K562 (cell line): ENCODE measurements at regions not wholly inside any gene's neighbourhood (a gene's known extent, or its start where the extent isn't known, plus 50 kb on each side); places are given as distances from the start of the nearest gene placed in this dataset.

ENCODE experiments used
- ATAC-seq: fragments of 200-7000 bp; cut with Tn5 transposase; 3 replicates; pipeline ENCODE4 v1.9.1; 2020; ENCODE audit warnings: moderate library complexity
- BruUV-seq: library from RNA; stranded (reverse); fragments of 400-500 nt; replicated peaks from 2 replicates; lab custom pipeline; 2021; lab: Mats Ljungman, UMichigan
- CTCF ChIA-PET: fragments of 300-600 bp; formaldehyde crosslinking; extraction: SDS; loops from one replicate; lab custom pipeline; 2021; ENCODE audit warnings: low intra/inter-chr PET ratio; lab: Yijun Ruan, JAX
- POLR2A ChIA-PET: fragments of 300-600, 350-650 bp; sonication (Branson Sonifier 250); formaldehyde crosslinking; extraction: SDS; loops from one replicate; lab custom pipeline; 2021; ENCODE audit warnings: antibody characterized with exemption, inconsistent platforms; lab: Yijun Ruan, JAX
- DNase-seq, 4 experiments: peaks; one replicate each; pipeline versions ENCODE4 v3.0.0 to v3.0.0-alpha.2; 2011 to 2018; ENCODE audit warnings: low spot score in 3 of 4, mixed read lengths in 3 of 4; ENCODE audit errors: extremely low read depth in 1 of 4
- FAIRE-seq: peaks from 2 replicates; lab custom pipeline; 2011; peaks lifted over from hg19 to GRCh38; lab: Jason Lieb, UNC
- H2AFZ ChIP-seq: 2 replicates; pipeline ENCODE4 v1.6.0; 2011; ENCODE audit warnings: low read depth, low read length, control low read depth, inconsistent platforms
- H3K27ac ChIP-seq: fragments of 200-600 bp; 3 replicates; pipeline ENCODE4 v1.8.0; 2011; ENCODE audit warnings: low read depth, mild to moderate bottlenecking, control low read depth, inconsistent platforms, low read length, moderate library complexity, mixed read lengths; ENCODE audit errors: extremely low read depth
- H3K27me3 ChIP-seq, 2 experiments: fragments of 300-600 bp in 1 of 2; 2 replicates in 1 of 2; 3 replicates in 1 of 2; pipeline versions ENCODE4 v1.6.0 to v1.8.0; 2011; ENCODE audit warnings: inconsistent platforms in 2 of 2, low read length in 2 of 2, mild to moderate bottlenecking in 1 of 2, mixed read lengths in 1 of 2, moderate library complexity in 1 of 2; ENCODE audit not compliant: control insufficient read depth in 2 of 2, insufficient read depth in 2 of 2
- H3K36me3 ChIP-seq: fragments of 300-600 bp; 3 replicates; pipeline ENCODE4 v1.8.0; 2011; ENCODE audit warnings: mild to moderate bottlenecking, low read length, inconsistent platforms; ENCODE audit not compliant: control insufficient read depth, insufficient read depth
- H3K4me1 ChIP-seq, 2 experiments: fragments of 200-600 bp in 1 of 2; replicated peaks in 1 of 2; 2 replicates in 1 of 2; 3 replicates in 1 of 2; pipeline versions ENCODE4 v1.5.1 to v1.8.0; 2011; ENCODE audit warnings: inconsistent platforms in 2 of 2, low read length in 2 of 2, mild to moderate bottlenecking in 1 of 2, mixed read lengths in 1 of 2, moderate library complexity in 1 of 2; ENCODE audit not compliant: control insufficient read depth in 2 of 2, insufficient read depth in 2 of 2
- H3K4me2 ChIP-seq: 2 replicates; pipeline ENCODE4 v1.6.1; 2011; ENCODE audit warnings: low read length, control low read depth, inconsistent platforms, mixed read lengths; ENCODE audit not compliant: insufficient read depth
- H3K4me3 ChIP-seq: fragments of 200-600 bp; sonication (generic), shearing (Covaris generic); 2 replicates; pipeline ENCODE4 v1.5.1; 2016; ENCODE audit warnings: control low read depth, inconsistent platforms
- H3K79me2 ChIP-seq: fragments of 200-600 bp; 3 replicates; pipeline ENCODE4 v1.8.0; 2011; ENCODE audit warnings: low read length, inconsistent platforms; ENCODE audit not compliant: control insufficient read depth, insufficient read depth
- H3K9ac ChIP-seq, 2 experiments: 2 replicates each; pipeline versions ENCODE4 v1.6.0 to v1.6.1; 2011; ENCODE audit warnings: low read depth in 2 of 2, low read length in 2 of 2, control low read depth in 1 of 2, inconsistent platforms in 1 of 2, mild to moderate bottlenecking in 1 of 2, mixed read lengths in 1 of 2; ENCODE audit not compliant: insufficient read depth in 1 of 2
- H3K9me1 ChIP-seq: one replicate; pipeline ENCODE4 v1.6.0; 2011; ENCODE audit warnings: inconsistent platforms, mild to moderate bottlenecking, low read length, moderate library complexity; ENCODE audit not compliant: control insufficient read depth, insufficient read depth
- H3K9me3 ChIP-seq: replicated peaks from 2 replicates; pipeline ENCODE4 v1.5.1; 2011; ENCODE audit warnings: low read depth, low read length, inconsistent platforms; ENCODE audit not compliant: control insufficient read depth, insufficient read depth
- H4K20me1 ChIP-seq: replicated peaks from 2 replicates; pipeline ENCODE4 v1.6.1; 2011; ENCODE audit warnings: low read length, inconsistent platforms, mixed read lengths; ENCODE audit not compliant: control insufficient read depth, insufficient read depth
- ARID4B ChIP-seq: sonication (generic); formaldehyde crosslinking; IDR thresholded peaks from 2 replicates; pipeline ENCODE4 v1.8.0; 2022; ENCODE audit warnings: mild to moderate bottlenecking, missing genetic modification reagents
- ARNT ChIP-seq, 2 experiments: fragments of 450-650 bp; IDR thresholded peaks; 2 replicates each; pipeline ENCODE4 v1.6.1; 2016; ENCODE audit warnings: mild to moderate bottlenecking in 1 of 2
- BCOR ChIP-seq: fragments of 450-650 bp; IDR thresholded peaks from 2 replicates; pipeline ENCODE4 v1.6.1; 2016
- FUS ChIP-seq: fragments of 200-400 bp; formaldehyde crosslinking; optimal IDR thresholded peaks from 2 replicates; pipeline ENCODE3; 2017; ENCODE audit warnings: low read depth, low read length
- MEF2D ChIP-seq: conservative IDR thresholded peaks from 2 replicates; pipeline ENCODE4 v1.6.1; 2016; ENCODE audit warnings: low read depth, missing genetic modification characterization, missing compliant biosample characterization
- NFE2L1 ChIP-seq: fragments of 450-650 bp; IDR thresholded peaks from 2 replicates; pipeline ENCODE4 v1.6.1; 2016; ENCODE audit warnings: missing genetic modification characterization, low read depth, mild to moderate bottlenecking, missing compliant biosample characterization, moderate library complexity, borderline replicate concordance
- NR1H2 ChIP-seq: sonication (generic); formaldehyde crosslinking; IDR thresholded peaks from 2 replicates; pipeline ENCODE4 v1.4.0; 2020; ENCODE audit warnings: mild to moderate bottlenecking, missing genetic modification reagents
- NR2F6 ChIP-seq: fragments of 450-650 bp; formaldehyde crosslinking; IDR thresholded peaks from 2 replicates; pipeline ENCODE4 v1.4.0; 2020; ENCODE audit warnings: mild to moderate bottlenecking
- POLR2A ChIP-seq: fragments of 450-650 bp; conservative IDR thresholded peaks from 2 replicates; pipeline ENCODE4 v1.6.1; 2016
- SMAD2 ChIP-seq: fragments of 150-350 bp; IDR thresholded peaks from 2 replicates; pipeline ENCODE4 v1.6.1; 2014; ENCODE audit warnings: low read depth, mild to moderate bottlenecking, low read length
- TAF1 ChIP-seq: IDR thresholded peaks from 2 replicates; pipeline ENCODE4 v1.6.1; 2011; ENCODE audit warnings: mild to moderate bottlenecking, low read length, moderate library complexity; ENCODE audit not compliant: insufficient read depth, control insufficient read depth, severe bottlenecking; ENCODE audit errors: extremely low read depth
- TARDBP ChIP-seq: fragments of 450-650 bp; IDR thresholded peaks from 2 replicates; pipeline ENCODE4 v1.6.1; 2016
- ZC3H8 ChIP-seq: fragments of 450-650 bp; IDR thresholded peaks from 2 replicates; pipeline ENCODE4 v1.6.1; 2017
- ZNF282 ChIP-seq: sonication (generic); formaldehyde crosslinking; IDR thresholded peaks from 2 replicates; pipeline ENCODE4 v1.8.1; 2023; ENCODE audit warnings: missing genetic modification reagents
- ZNF354B ChIP-seq: fragments of 250-450 bp; sonication (Bioruptor Pico); IDR thresholded peaks from 2 replicates; pipeline ENCODE4 v1.4.0; 2020
- ZNF445 ChIP-seq: fragments of 250-450 bp; sonication (Bioruptor Pico); IDR thresholded peaks from 2 replicates; pipeline ENCODE4 v1.4.0; 2020; ENCODE audit warnings: low read depth, mild to moderate bottlenecking, moderate library complexity
- ZNF764 ChIP-seq: fragments of 250-450 bp; sonication (Bioruptor Pico); IDR thresholded peaks from 2 replicates; pipeline ENCODE4 v1.4.0; 2020; ENCODE audit warnings: low read depth, mild to moderate bottlenecking, moderate library complexity
- WGBS: fragments of 100-300 bp; shearing (Covaris generic); methylation state at CpG from one replicate; pipeline ENCODE4 v1.1.6; 2016; ENCODE audit warnings: low coverage, mixed read lengths; ENCODE audit not compliant: insufficient coverage; ENCODE audit errors: missing lambda C conversion rate; 5-methylcytosine and 5-hydroxymethylcytosine counted together
- in situ Hi-C: fragments of 300-500 bp; cut with MboI; formaldehyde crosslinking; loops from 4 replicates; pipeline ENCODE4 v1.15.0; 2018; ENCODE audit warnings: inconsistent platforms, mixed read lengths
- intact Hi-C: fragments of 100-400 bp; cut with micrococcal nuclease; formaldehyde crosslinking; loops from 2 replicates; pipeline ENCODE4 v1.14.2; 2022
- TF ChIP-seq, protein P1 (sequence below), 2 experiments: IDR thresholded peaks in 1 of 2; conservative IDR thresholded peaks in 1 of 2; 2 replicates each; pipeline ENCODE4 v1.6.1; 2016; ENCODE audit warnings: low read depth in 2 of 2, mild to moderate bottlenecking in 1 of 2, missing compliant biosample characterization in 1 of 2, missing genetic modification characterization in 1 of 2, moderate library complexity in 1 of 2

GRCh38 chr9:8172000-8172399 is 372.4 kb upstream of the DMAC1 start:
- Histone ChIP-seq H3K4me3 (no peak overlapping the region), H3K79me2 (no peaks in the 10 kb centered on the region), H3K27me3 (no peaks in the 10 kb centered on the region), H3K27ac (no peak overlapping the region), H3K4me1 (no peaks in the 10 kb centered on the region), H3K9me1 (no peaks in the 10 kb centered on the region), H3K9me3 (no peaks in the 10 kb centered on the region), H3K9ac (no peak overlapping the region), H2AFZ (no peak overlapping the region), H3K4me2 (no peak overlapping the region), H3K36me3 (no peaks in the 10 kb centered on the region), H4K20me1 (no peaks in the 10 kb centered on the region)
- intact Hi-C loops: no loop called here
- no peak for ATAC-seq
- WGBS: 0% methylated on average over 2 of the region's 2 CpGs
- BruUV-seq: no TSS peak
- FAIRE-seq: no peak
- in situ Hi-C loops: no loop called here
- no peak for DNase-seq
- ChIA-PET CTCF (no interaction called here), POLR2A (no interaction called here)
- TF ChIP-seq ARID4B (no peak), FUS (no peak), MEF2D (no peak), SMAD2 (no peak), NR2F6 (CRISPR knock-in tag) (no peak), ZC3H8 (no peak), TAF1 (no peak), POLR2A (no peak), ZNF445 (CRISPR knock-in tag) (no peak), ZNF764 (CRISPR knock-in tag) (no peak), NR1H2 (CRISPR knock-in tag) (no peak), BCOR (no peak), ZNF282 (CRISPR knock-in tag) (no peak), ARNT (IDR thresholded peaks at IDR 0.05) (no peak), NFE2L1 (no peak), ZNF354B (no peak), TARDBP (no peak)
- TF ChIP-seq, protein P1, sequence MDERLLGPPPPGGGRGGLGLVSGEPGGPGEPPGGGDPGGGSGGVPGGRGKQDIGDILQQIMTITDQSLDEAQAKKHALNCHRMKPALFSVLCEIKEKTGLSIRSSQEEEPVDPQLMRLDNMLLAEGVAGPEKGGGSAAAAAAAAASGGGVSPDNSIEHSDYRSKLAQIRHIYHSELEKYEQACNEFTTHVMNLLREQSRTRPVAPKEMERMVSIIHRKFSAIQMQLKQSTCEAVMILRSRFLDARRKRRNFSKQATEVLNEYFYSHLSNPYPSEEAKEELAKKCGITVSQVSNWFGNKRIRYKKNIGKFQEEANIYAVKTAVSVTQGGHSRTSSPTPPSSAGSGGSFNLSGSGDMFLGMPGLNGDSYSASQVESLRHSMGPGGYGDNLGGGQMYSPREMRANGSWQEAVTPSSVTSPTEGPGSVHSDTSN (CRISPR knock-in tag; IDR thresholded peaks at IDR 0.05; ENCODE audit: low read depth): no peak
- TF ChIP-seq, protein P1 (tag; conservative IDR thresholded peaks at IDR 0.05; ENCODE audit: low read depth): no peak
